Endothelial cell of umbilical vein (primary cell): ENCODE measurements at regions not wholly inside any gene's neighbourhood (a gene's known extent, or its start where the extent isn't known, plus 50 kb on each side); places are given as distances from the start of the nearest gene placed in this dataset.
A peak's percentile ranks its signal among the peaks of the same experiment; 100 is the strongest.

Experiments
- BruUV-seq: library from RNA; stranded (reverse); fragments of 400-500 nt; replicated peaks from 2 replicates; lab custom pipeline; 2021; lab: Mats Ljungman, UMichigan
- CTCF ChIA-PET: fragments of 300-600, 350-600 bp; sonication (Branson Sonifier 250); formaldehyde crosslinking; loops from one replicate; lab custom pipeline; 2021; ENCODE audit warnings: antibody characterized with exemption, inconsistent platforms; lab: Charles Lee
- POLR2A ChIA-PET: fragments of 300-600, 350-600 bp; sonication (Branson Sonifier 250); formaldehyde crosslinking; loops from one replicate; lab custom pipeline; 2021; ENCODE audit warnings: antibody characterized with exemption, inconsistent platforms; lab: Charles Lee
- DNase-seq: peaks from one replicate; pipeline ENCODE4 v3.0.0-alpha.2; 2011; ENCODE audit warnings: low read depth, low spot score
- FAIRE-seq: peaks from 2 replicates; lab custom pipeline; 2011; peaks lifted over from hg19 to GRCh38; lab: Jason Lieb, UNC
- H2AFZ ChIP-seq: 2 replicates; pipeline ENCODE4 v1.6.0; 2012; ENCODE audit warnings: low read depth, low read length, control low read depth, inconsistent platforms
- H3K27ac ChIP-seq: 2 replicates; pipeline ENCODE4 v1.5.1; 2011; ENCODE audit warnings: low read depth, mild to moderate bottlenecking, control low read depth, low read length, moderate library complexity; ENCODE audit not compliant: insufficient read depth
- H3K27me3 ChIP-seq, 2 experiments: 2 replicates each; pipeline versions ENCODE4 v1.6.0 to v1.6.1; 2011; ENCODE audit warnings: low read length in 2 of 2, mixed read lengths in 1 of 2; ENCODE audit not compliant: control insufficient read depth in 2 of 2, insufficient read depth in 2 of 2
- H3K36me3 ChIP-seq, 2 experiments: 2 replicates in 1 of 2; 3 replicates in 1 of 2; pipeline ENCODE4 v1.5.1; 2011; ENCODE audit warnings: low read length in 2 of 2, mild to moderate bottlenecking in 1 of 2, moderate library complexity in 1 of 2; ENCODE audit not compliant: control insufficient read depth in 2 of 2, insufficient read depth in 2 of 2; ENCODE audit errors: extremely low read depth in 1 of 2
- H3K4me1 ChIP-seq: 3 replicates; pipeline ENCODE4 v1.5.1; 2011; ENCODE audit warnings: mild to moderate bottlenecking, low read length; ENCODE audit not compliant: control insufficient read depth, insufficient read depth; ENCODE audit errors: extremely low read depth
- H3K4me2 ChIP-seq: 2 replicates; pipeline ENCODE4 v1.6.1; 2011; ENCODE audit warnings: low read length, control low read depth, mixed read lengths; ENCODE audit not compliant: insufficient read depth
- H3K4me3 ChIP-seq, 3 experiments: fragments of 200-600 bp in 1 of 3; sonication (generic), shearing (Covaris generic) in 1 of 3; replicated peaks in 1 of 3; 2 replicates each; pipeline ENCODE4 v1.5.1; 2011 to 2016; ENCODE audit warnings: control low read depth in 3 of 3, low read length in 3 of 3, mild to moderate bottlenecking in 2 of 3, inconsistent platforms in 1 of 3, low read depth in 1 of 3, moderate library complexity in 1 of 3; ENCODE audit not compliant: insufficient read depth in 1 of 3
- H3K79me2 ChIP-seq: 2 replicates; pipeline ENCODE4 v1.6.0; 2012; ENCODE audit warnings: low read length, inconsistent platforms; ENCODE audit not compliant: control insufficient read depth, insufficient read depth
- H3K9ac ChIP-seq: replicated peaks from 2 replicates; pipeline ENCODE3; 2011; ENCODE audit warnings: low read length, control low read depth; ENCODE audit not compliant: insufficient read depth; ENCODE audit errors: extremely low read depth
- H3K9me1 ChIP-seq: replicated peaks from 3 replicates; pipeline ENCODE4 v1.6.0; 2011; ENCODE audit warnings: mild to moderate bottlenecking, low read length; ENCODE audit not compliant: control insufficient read depth, insufficient read depth; ENCODE audit errors: extremely low read depth
- H3K9me3 ChIP-seq: replicated peaks from 2 replicates; pipeline ENCODE4 v1.5.1; 2012; ENCODE audit warnings: low read length, inconsistent platforms; ENCODE audit not compliant: control insufficient read depth, insufficient read depth
- H4K20me1 ChIP-seq: replicated peaks from 2 replicates; pipeline ENCODE3; 2011; ENCODE audit warnings: mild to moderate bottlenecking, low read length; ENCODE audit not compliant: control insufficient read depth, insufficient read depth; ENCODE audit errors: extremely low read depth
- EZH2 ChIP-seq: IDR thresholded peaks from 2 replicates; pipeline ENCODE4 v1.6.1; 2012; ENCODE audit warnings: borderline replicate concordance, low read depth, mild to moderate bottlenecking, moderate library complexity, low read length, inconsistent platforms; ENCODE audit not compliant: severe bottlenecking
- FOS ChIP-seq: IDR thresholded peaks from 2 replicates; pipeline ENCODE4 v1.6.1; 2011; ENCODE audit warnings: mild to moderate bottlenecking, low read length, moderate library complexity, borderline replicate concordance; ENCODE audit not compliant: insufficient read depth
- GATA2 ChIP-seq: IDR thresholded peaks from 2 replicates; pipeline ENCODE4 v1.7.0; 2011; ENCODE audit warnings: low read depth, mild to moderate bottlenecking, moderate library complexity, mixed read lengths, low read length; ENCODE audit not compliant: insufficient read length, insufficient read depth
- JUN ChIP-seq: IDR thresholded peaks from 2 replicates; pipeline ENCODE4 v1.6.1; 2011; ENCODE audit warnings: borderline replicate concordance, low read depth; ENCODE audit not compliant: insufficient read length, insufficient read depth
- dilution Hi-C: fragments of 300-500 bp; cut with MboI; formaldehyde crosslinking; loops from one replicate; pipeline ENCODE4 v1.15.0; 2019; ENCODE audit warnings: low sequenced_read_pairs; ENCODE audit not compliant: extremely low pct_ligation_motif_present
- intact Hi-C: fragments of 100-400 bp; cut with micrococcal nuclease; formaldehyde crosslinking; loops from one replicate; pipeline ENCODE4 v1.10.0; 2022

DNA sequence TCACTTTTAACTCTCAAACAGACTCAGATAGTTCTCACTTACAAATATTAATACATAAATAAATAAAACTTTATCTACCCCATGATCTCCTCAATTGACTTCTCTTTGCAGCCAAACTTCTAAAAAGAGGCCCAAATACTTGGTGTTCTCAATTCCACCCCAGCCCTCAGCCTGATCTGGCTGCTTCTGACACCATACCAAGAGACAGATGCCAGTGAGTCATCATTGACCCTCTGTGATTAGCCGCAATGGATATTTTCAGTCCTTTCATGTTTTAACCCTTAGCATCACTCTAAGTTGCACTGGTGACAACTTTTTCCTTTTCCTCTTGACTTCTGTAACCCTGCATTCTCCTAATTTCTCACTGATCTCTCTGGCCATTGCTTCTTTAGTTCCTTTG, 184.1 kb upstream of the ARHGAP20 start:
- Histone ChIP-seq H3K4me3 (no peak overlapping the region), H3K36me3 (no peaks in the 10 kb centered on the region), H3K9me3 (no peaks in the 10 kb centered on the region), H2AFZ (no peak overlapping the region), H3K27ac (no peak overlapping the region), H3K4me1 (no peaks in the 10 kb centered on the region), H4K20me1 (no peaks in the 10 kb centered on the region), H3K4me2 (no peak overlapping the region), H3K9ac (no peak overlapping the region), H3K9me1 (no peaks in the 10 kb centered on the region), H3K27me3 (no peaks in the 10 kb centered on the region), H3K79me2 (no peaks in the 10 kb centered on the region)
- no TSS peak for BruUV-seq
- intact Hi-C loops (no loop called here), dilution Hi-C loops (no loop called here)
- CTCF ChIA-PET: no interaction called here
- TF ChIP-seq GATA2 (no peak), JUN (peak; percentile 7), FOS (peak; percentile 32)
- DNase-seq (no peak), FAIRE-seq (no peak)
- POLR2A ChIA-PET: no interaction called here

DNA sequence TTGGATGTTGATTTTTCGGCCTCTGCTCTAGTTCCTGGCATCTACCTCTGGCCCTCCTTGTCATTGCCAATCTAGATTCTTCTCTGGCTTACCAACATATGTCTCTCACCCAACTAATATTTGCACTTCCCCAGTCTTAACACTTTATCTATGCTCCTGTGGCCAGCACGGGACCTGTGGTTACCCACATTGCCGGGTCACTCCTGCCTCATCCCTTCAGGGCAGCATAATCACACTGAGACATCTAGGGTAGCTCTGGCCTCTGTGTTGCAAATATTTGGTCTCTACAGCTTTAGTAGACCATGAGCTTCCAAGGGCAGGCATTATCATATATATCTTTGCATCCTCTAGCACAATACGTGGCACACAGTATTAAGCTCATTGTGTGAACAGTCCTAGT, 182.0 kb upstream of the ARHGAP20 start:
- no peaks in the 10 kb centered on the region for H3K9me1 ChIP-seq
- dilution Hi-C loops (no loop called here), intact Hi-C loops (no loop called here)
- H3K36me3 ChIP-seq: no peaks in the 10 kb centered on the region
- no peak for DNase-seq
- no TSS peak for BruUV-seq
- H3K4me2 ChIP-seq: no peak overlapping the region
- TF ChIP-seq EZH2: no peak
- TF ChIP-seq FOS: no peak
- no peak overlapping the region for H3K9ac ChIP-seq
- no peak overlapping the region for H3K4me3 ChIP-seq
- ChIA-PET POLR2A (no interaction called here), CTCF (no interaction called here)
- no peak overlapping the region for H3K27ac ChIP-seq
- no peaks in the 10 kb centered on the region for H4K20me1 ChIP-seq
- H3K4me1 ChIP-seq: no peaks in the 10 kb centered on the region
- no peak for FAIRE-seq
- H3K9me3 ChIP-seq: no peaks in the 10 kb centered on the region
- H3K27me3 ChIP-seq: no peaks in the 10 kb centered on the region
- no peaks in the 10 kb centered on the region for H3K79me2 ChIP-seq
- H2AFZ ChIP-seq: no peak overlapping the region
